ENCODE measurements at regions not wholly inside any gene's neighbourhood (a gene's known extent, or its start where the extent isn't known, plus 50 kb on each side); places are given as distances from the start of the nearest gene placed in this dataset.

GRCh38 chr2:210818473-210818872 is 262.1 kb downstream of the CPS1 start:
- H3K36me3 ChIP-seq: no peaks in the 10 kb centered on the region

GRCh38 chr2:210833403-210833802 is 277.0 kb downstream of the CPS1 start:
- intact Hi-C loops (cut with DNase I; ENCODE audit: low total_unique reads): no loop called here
- TF ChIP-seq EP300 (IDR thresholded peaks at IDR 0.05): no peak
- no peak for TF ChIP-seq POLR2A (IDR thresholded peaks at IDR 0.05)
- TF ChIP-seq POLR2AphosphoS5 (IDR thresholded peaks at IDR 0.05): no peak
- TF ChIP-seq CTCF (IDR thresholded peaks at IDR 0.05): no peak

More at GRCh38 chr2:210818473-210818872, 262.1 kb downstream of the CPS1 start:
- Histone ChIP-seq H3K4me1 (no peaks in the 10 kb centered on the region), H3K27ac (no peak overlapping the region), H3K4me3 (no peak overlapping the region), H3K27me3 (no peaks in the 10 kb centered on the region), H3K9me3 (peaks cover 0 to 6% (median 3%) of the 10 kb centered on the region in 4 donors)
- TF ChIP-seq POLR2AphosphoS5 (IDR thresholded peaks at IDR 0.05) (no peak), CTCF (IDR thresholded peaks at IDR 0.05) (no peak), POLR2A (IDR thresholded peaks at IDR 0.05) (no peak), EP300 (IDR thresholded peaks at IDR 0.05) (no peak)
- WGBS, 5 donors: 54 to 80% (median 67%) methylated on average over 3 of the region's 3 CpGs
- DNase-seq: no peak
- intact Hi-C loops (cut with DNase I; ENCODE audit: low total_unique reads): no loop called here

GRCh38 chr2:210839034-210839433 is 282.6 kb downstream of the CPS1 start:
- Histone ChIP-seq H3K9me3 (no peaks in the 10 kb centered on the region), H3K4me3 (no peak overlapping the region), H3K27ac (no peak overlapping the region), H3K4me1 (no peaks in the 10 kb centered on the region), H3K27me3 (no peaks in the 10 kb centered on the region), H3K36me3 (no peaks in the 10 kb centered on the region)
- no peak for DNase-seq
- WGBS, 5 donors: 85 to 92% (median 88%) methylated on average over 4 of the region's 4 CpGs
- TF ChIP-seq EP300 (IDR thresholded peaks at IDR 0.05): no peak
- TF ChIP-seq CTCF (IDR thresholded peaks at IDR 0.05): no peak
- TF ChIP-seq POLR2A (IDR thresholded peaks at IDR 0.05): no peak
- TF ChIP-seq POLR2AphosphoS5 (IDR thresholded peaks at IDR 0.05): no peak
- intact Hi-C loops (cut with DNase I; ENCODE audit: low total_unique reads): no loop called here

More at GRCh38 chr2:210833403-210833802, 277.0 kb downstream of the CPS1 start:
- H3K36me3 ChIP-seq: no peaks in the 10 kb centered on the region
- no peaks in the 10 kb centered on the region for H3K4me1 ChIP-seq
- H3K27me3 ChIP-seq: no peaks in the 10 kb centered on the region
- H3K27ac ChIP-seq: no peak overlapping the region
- H3K9me3 ChIP-seq: no peaks in the 10 kb centered on the region
- no peak for DNase-seq
- H3K4me3 ChIP-seq: no peak overlapping the region

GRCh38 chr2:210839450-210839849 is 283.1 kb downstream of the CPS1 start:
- H3K4me1 ChIP-seq: no peaks in the 10 kb centered on the region
- H3K27ac ChIP-seq: no peak overlapping the region
- H3K36me3 ChIP-seq: no peaks in the 10 kb centered on the region
- DNase-seq: no peak
- H3K27me3 ChIP-seq: no peaks in the 10 kb centered on the region
- intact Hi-C loops (cut with DNase I; ENCODE audit: low total_unique reads): no loop called here
- no peaks in the 10 kb centered on the region for H3K9me3 ChIP-seq
- no peak for TF ChIP-seq CTCF (IDR thresholded peaks at IDR 0.05)
- no peak for TF ChIP-seq EP300 (IDR thresholded peaks at IDR 0.05)
- no peak for TF ChIP-seq POLR2AphosphoS5 (IDR thresholded peaks at IDR 0.05)
- TF ChIP-seq POLR2A (IDR thresholded peaks at IDR 0.05): no peak
- H3K4me3 ChIP-seq: no peak overlapping the region

Measured in stomach (tissue), 8 donors.